ENCODE measurements at regions not wholly inside any gene's neighbourhood (a gene's known extent, or its start where the extent isn't known, plus 50 kb on each side); places are given as distances from the start of the nearest gene placed in this dataset.

GRCh38 chr21:20151741-20152140, 846.5 kb upstream of the NCAM2 start:
- Histone ChIP-seq H3K4me1 (ENCODE audit: control insufficient read depth, insufficient read depth, low read length) (no peaks in the 10 kb centered on the region), H3K9me3 (ENCODE audit: control insufficient read depth, low read length) (peaks cover 18% of the 10 kb centered on the region), H3K9ac (ENCODE audit: extremely low read depth, low read length, poor library complexity, severe bottlenecking) (no peak overlapping the region), H3K27me3 (ENCODE audit: control insufficient read depth, insufficient read depth, low read length, poor library complexity, severe bottlenecking) (no peaks in the 10 kb centered on the region), H3K36me3 (ENCODE audit: control insufficient read depth, insufficient read depth, low read length) (no peaks in the 10 kb centered on the region), H3K27ac (ENCODE audit: low read depth, low read length) (no peak overlapping the region), H3K4me3 (ENCODE audit: low read length) (no peak overlapping the region)
- WGBS, 2 experiments (ENCODE audit: insufficient coverage in 1 of 2, insufficient read length in 1 of 2), result 97% methylated on average over 1 of the region's 1 CpG; no CpG with 5 or more reads in 1 of the 2 experiments
- Mint-ChIP-seq H3K4me1 (no peaks in the 10 kb centered on the region), H3K9me3 (peaks cover 29% of the 10 kb centered on the region), H3K27ac (no peak overlapping the region), H3K4me3 (no peak overlapping the region), H3K27me3 (ENCODE audit: insufficient read depth) (no peaks in the 10 kb centered on the region), H3K36me3 (ENCODE audit: low read depth) (no peaks in the 10 kb centered on the region)
- no peak for TF ChIP-seq CTCF (conservative IDR thresholded peaks at IDR 0.05)
- DNase-seq, result no peak

- no peaks in the 10 kb centered on the region for H3K27me3 Mint-ChIP-seq (ENCODE audit: insufficient read depth)
Observed at GRCh38 chr21:20163167-20163566, 835.0 kb upstream of the NCAM2 start.

GRCh38 chr21:20167059-20167458, 831.1 kb upstream of the NCAM2 start:
- Mint-ChIP-seq H3K27ac (no peak overlapping the region), H3K9me3 (no peaks in the 10 kb centered on the region), H3K36me3 (ENCODE audit: low read depth) (no peaks in the 10 kb centered on the region), H3K4me1 (peaks cover 4% of the 10 kb centered on the region), H3K27me3 (ENCODE audit: insufficient read depth) (no peaks in the 10 kb centered on the region), H3K4me3 (no peak overlapping the region)
- no peaks in the 10 kb centered on the region for H3K36me3 ChIP-seq (ENCODE audit: control insufficient read depth, insufficient read depth, low read length)
- H3K27me3 ChIP-seq (ENCODE audit: control insufficient read depth, insufficient read depth, low read length, poor library complexity, severe bottlenecking), result no peaks in the 10 kb centered on the region
- no peak for TF ChIP-seq CTCF (conservative IDR thresholded peaks at IDR 0.05)
- no peak overlapping the region for H3K27ac ChIP-seq (ENCODE audit: low read depth, low read length)
- no peak for DNase-seq
- no peaks in the 10 kb centered on the region for H3K9me3 ChIP-seq (ENCODE audit: control insufficient read depth, low read length)
- H3K9ac ChIP-seq (ENCODE audit: extremely low read depth, low read length, poor library complexity, severe bottlenecking), result no peak overlapping the region
- H3K4me1 ChIP-seq (ENCODE audit: control insufficient read depth, insufficient read depth, low read length), result no peaks in the 10 kb centered on the region
- no peak overlapping the region for H3K4me3 ChIP-seq (ENCODE audit: low read length)
- WGBS, 2 experiments (ENCODE audit: insufficient coverage in 1 of 2, insufficient read length in 1 of 2), result 100% methylated on average over 1 of the region's 1 CpG; no CpG with 5 or more reads in 1 of the 2 experiments

More at GRCh38 chr21:20163167-20163566, 835.0 kb upstream of the NCAM2 start:
- Histone ChIP-seq H3K27ac (ENCODE audit: low read depth, low read length) (no peak overlapping the region), H3K4me3 (ENCODE audit: low read length) (no peak overlapping the region), H3K4me1 (ENCODE audit: control insufficient read depth, insufficient read depth, low read length) (no peaks in the 10 kb centered on the region), H3K36me3 (ENCODE audit: control insufficient read depth, insufficient read depth, low read length) (no peaks in the 10 kb centered on the region), H3K9ac (ENCODE audit: extremely low read depth, low read length, poor library complexity, severe bottlenecking) (no peak overlapping the region), H3K27me3 (ENCODE audit: control insufficient read depth, insufficient read depth, low read length, poor library complexity, severe bottlenecking) (no peaks in the 10 kb centered on the region), H3K9me3 (ENCODE audit: control insufficient read depth, low read length) (no peaks in the 10 kb centered on the region)
- 73 to 100% methylated on average over 2 to 3 of the region's 4 CpGs for WGBS, 2 experiments (ENCODE audit: insufficient coverage in 1 of 2, insufficient read length in 1 of 2)
- Mint-ChIP-seq H3K4me3 (no peak overlapping the region), H3K9me3 (peaks cover 7% of the 10 kb centered on the region), H3K36me3 (ENCODE audit: low read depth) (no peaks in the 10 kb centered on the region), H3K4me1 (no peaks in the 10 kb centered on the region), H3K27ac (no peak overlapping the region)
- TF ChIP-seq CTCF (conservative IDR thresholded peaks at IDR 0.05), result no peak
- no peak for DNase-seq

All from endodermal cell (in vitro differentiated cells).